K562 (cell line): ENCODE measurements at regions not wholly inside any gene's neighbourhood (a gene's known extent, or its start where the extent isn't known, plus 50 kb on each side); places are given as distances from the start of the nearest gene placed in this dataset.

Experiments
- ARID1B ChIP-seq: fragments of 450-650 bp; IDR thresholded peaks from 2 replicates; pipeline ENCODE4 v1.6.1; 2016; ENCODE audit warnings: antibody characterized with exemption, mild to moderate bottlenecking, inconsistent platforms
- CHD2 ChIP-seq: IDR thresholded peaks from 2 replicates; pipeline ENCODE4 v1.6.1; 2011; ENCODE audit warnings: low read depth, low read length
- CTCF ChIP-seq, 3 experiments: IDR thresholded peaks in 2 of 3; conservative IDR thresholded peaks in 1 of 3; 2 replicates each; pipeline ENCODE4 v1.5.1; 2011 to 2012; ENCODE audit warnings: low read length in 3 of 3, mild to moderate bottlenecking in 3 of 3, control low read depth in 2 of 3, improper control_type of control experiment in 1 of 3, inconsistent platforms in 1 of 3, low read depth in 1 of 3, mixed read lengths in 1 of 3, moderate library complexity in 1 of 3; ENCODE audit not compliant: insufficient read depth in 2 of 3
- E2F5 ChIP-seq: sonication (generic); formaldehyde crosslinking; IDR thresholded peaks from 2 replicates; pipeline ENCODE4 v1.8.0; 2022; ENCODE audit warnings: mild to moderate bottlenecking, missing genetic modification reagents
- GABPA ChIP-seq: fragments of 200-800 bp; sonication (Bioruptor generic); conservative IDR thresholded peaks from 2 replicates; pipeline ENCODE4 v1.6.1; 2016; ENCODE audit warnings: low read depth, missing genetic modification characterization, missing compliant biosample characterization
- NELFE ChIP-seq: IDR thresholded peaks from 2 replicates; pipeline ENCODE4 v1.6.1; 2011; ENCODE audit warnings: mild to moderate bottlenecking; ENCODE audit not compliant: insufficient read depth, insufficient read length
- RAD21 ChIP-seq, 2 experiments: fragments of 250-450 bp in 1 of 2; fragments of 450-650 bp in 1 of 2; sonication (Bioruptor Pico) in 1 of 2; formaldehyde crosslinking in 1 of 2; IDR thresholded peaks in 1 of 2; conservative IDR thresholded peaks in 1 of 2; 2 replicates each; pipeline versions ENCODE4 v1.4.0 to v1.8.0; 2020 to 2022; ENCODE audit warnings: mild to moderate bottlenecking in 2 of 2, moderate library complexity in 1 of 2
- REST ChIP-seq, 2 experiments: fragments of 450-650 bp; formaldehyde crosslinking in 1 of 2; IDR thresholded peaks; 2 replicates each; pipeline versions ENCODE4 v1.4.0 to v1.6.1; 2014 to 2020; ENCODE audit warnings: mild to moderate bottlenecking in 2 of 2, borderline replicate concordance in 1 of 2, low read depth in 1 of 2
- STAT5A ChIP-seq: IDR thresholded peaks from 2 replicates; pipeline ENCODE4 v1.6.1; 2012; ENCODE audit warnings: low read length, inconsistent platforms, borderline replicate concordance
- THRA ChIP-seq: fragments of 450-650 bp; IDR thresholded peaks from 2 replicates; pipeline ENCODE4 v1.6.1; 2017; ENCODE audit warnings: mild to moderate bottlenecking, moderate library complexity

- TF ChIP-seq E2F5 (CRISPR knock-in tag): no peak
- no peak for TF ChIP-seq RAD21 (CRISPR knock-in tag; conservative IDR thresholded peaks at IDR 0.05 in 1 of 2, IDR thresholded peaks at IDR 0.05 in 1 of 2)
- no peak for TF ChIP-seq REST (IDR thresholded peaks at IDR 0.05; ENCODE audit: borderline replicate concordance)
- no peak for TF ChIP-seq REST (CRISPR knock-in tag; IDR thresholded peaks at IDR 0.05; ENCODE audit: low read depth)
- TF ChIP-seq GABPA (tag): no peak
- TF ChIP-seq NELFE: no peak
- TF ChIP-seq STAT5A: no peak
- no peak for TF ChIP-seq CHD2
- TF ChIP-seq THRA: no peak
- no peak for TF ChIP-seq CTCF (IDR thresholded peaks at IDR 0.05 in 2 of 3, conservative IDR thresholded peaks at IDR 0.05 in 1 of 3; ENCODE audit: insufficient read depth in 2 of 3, low read depth in 1 of 3, low read length in 3 of 3)
- no peak for TF ChIP-seq ARID1B
These were observed 161.3 kb downstream of the HNMT start for GRCh38 chr2:138125306-138126288.
